GM23248 (cell line): ENCODE measurements at regions not wholly inside any gene's neighbourhood (a gene's known extent, or its start where the extent isn't known, plus 50 kb on each side); places are given as distances from the start of the nearest gene placed in this dataset.

Experiments
- DNase-seq: peaks from one replicate; pipeline ENCODE4 v3.0.0-alpha.2; 2015
- H2AFZ ChIP-seq: fragments of 200-600 bp; sonication (generic); 2 replicates; pipeline ENCODE4 v1.6.1; 2016; ENCODE audit warnings: antibody characterized with exemption
- H3F3A ChIP-seq: fragments of 200-600 bp; sonication (generic); 2 replicates; pipeline ENCODE4 v1.6.1; 2016; ENCODE audit warnings: mild to moderate bottlenecking, antibody characterized with exemption, mixed run types; ENCODE audit not compliant: insufficient read depth
- H3K27ac ChIP-seq: fragments of 200-600 bp; sonication (generic); 2 replicates; pipeline ENCODE4 v1.5.1; 2016; ENCODE audit warnings: mild to moderate bottlenecking
- H3K27me3 ChIP-seq: fragments of 200-600 bp; sonication (generic); replicated peaks from 2 replicates; pipeline ENCODE4 v1.6.1; 2016; ENCODE audit warnings: mild to moderate bottlenecking; ENCODE audit not compliant: insufficient read depth
- H3K36me3 ChIP-seq: fragments of 200-600 bp; sonication (generic); 2 replicates; pipeline ENCODE4 v1.6.1; 2016; ENCODE audit warnings: low read depth, mild to moderate bottlenecking
- H3K4me1 ChIP-seq: fragments of 200-600 bp; sonication (generic); 2 replicates; pipeline ENCODE4 v1.6.1; 2016; ENCODE audit warnings: mild to moderate bottlenecking; ENCODE audit not compliant: insufficient read depth
- H3K4me2 ChIP-seq: fragments of 200-600 bp; sonication (generic); one replicate; pipeline ENCODE4 v1.6.1; 2016; ENCODE audit warnings: mild to moderate bottlenecking; ENCODE audit not compliant: unreplicated experiment
- H3K4me3 ChIP-seq: fragments of 200-600 bp; sonication (generic); 2 replicates; pipeline ENCODE4 v1.5.1; 2016; ENCODE audit warnings: mild to moderate bottlenecking
- H3K79me2 ChIP-seq: fragments of 200-600 bp; sonication (generic); 2 replicates; pipeline ENCODE4 v1.6.1; 2016; ENCODE audit warnings: mild to moderate bottlenecking; ENCODE audit not compliant: insufficient read depth
- H3K9ac ChIP-seq: fragments of 200-600 bp; sonication (generic); 2 replicates; pipeline ENCODE4 v1.6.1; 2016; ENCODE audit warnings: mild to moderate bottlenecking
- H3K9me2 ChIP-seq: fragments of 200-600 bp; sonication (generic); 2 replicates; pipeline ENCODE4 v1.6.1; 2016; ENCODE audit warnings: mixed run types, mild to moderate bottlenecking, moderate library complexity; ENCODE audit not compliant: insufficient read depth
- H3K9me3 ChIP-seq: fragments of 200-600 bp; sonication (generic); one replicate; pipeline ENCODE4 v1.6.1; 2017; ENCODE audit warnings: low read depth
- H4K20me1 ChIP-seq: fragments of 200-600 bp; sonication (generic); 2 replicates; pipeline ENCODE4 v1.6.0; 2016; ENCODE audit not compliant: insufficient read depth
- EZH2 ChIP-seq: fragments of 200-600 bp; sonication (generic); IDR thresholded peaks from 2 replicates; pipeline ENCODE4 v1.6.1; 2018; ENCODE audit warnings: antibody characterized with exemption, mild to moderate bottlenecking; ENCODE audit not compliant: insufficient read depth, poor library complexity, severe bottlenecking
- EZH2phosphoT487 ChIP-seq: fragments of 200-600 bp; sonication (generic); IDR thresholded peaks from 2 replicates; pipeline ENCODE4 v1.6.1; 2018; ENCODE audit warnings: antibody characterized with exemption, moderate library complexity, mild to moderate bottlenecking, low read depth; ENCODE audit not compliant: insufficient read depth
- WGBS, 2 experiments: methylation state at CpG; one replicate each; pipeline ENCODE4 v1.1.6; 2015 to 2017; ENCODE audit warnings: low lambda C conversion rate in 2 of 2, low coverage in 1 of 2; ENCODE audit errors: missing lambda C conversion rate in 2 of 2; 5-methylcytosine and 5-hydroxymethylcytosine counted together
- in situ Hi-C: fragments of 300-500 bp; cut with MboI; formaldehyde crosslinking; loops from 2 replicates; pipeline ENCODE4 v1.15.0; 2020

GRCh38 chr13:42373048-42373812, 101.3 kb downstream of the AKAP11 start:
- H4K20me1 ChIP-seq = no peaks in the 10 kb centered on the region
- TF ChIP-seq EZH2 = no peak
- TF ChIP-seq EZH2phosphoT487 = no peak
- no peaks in the 10 kb centered on the region for H3K9me3 ChIP-seq
- H3K4me2 ChIP-seq = no peak overlapping the region
- no peaks in the 10 kb centered on the region for H3K27me3 ChIP-seq
- no peaks in the 10 kb centered on the region for H3K79me2 ChIP-seq
- no peaks in the 10 kb centered on the region for H3K36me3 ChIP-seq
- H2AFZ ChIP-seq = no peak overlapping the region
- H3K27ac ChIP-seq = no peak overlapping the region
- 52 to 56% methylated on average over 7 of the region's 7 CpGs for WGBS, 2 experiments
- H3K4me3 ChIP-seq = no peak overlapping the region
- no peaks in the 10 kb centered on the region for H3K4me1 ChIP-seq
- in situ Hi-C loops = no loop called here
- H3K9me2 ChIP-seq = no peaks in the 10 kb centered on the region
- no peaks in the 10 kb centered on the region for H3F3A ChIP-seq
- no peak for DNase-seq
- no peak overlapping the region for H3K9ac ChIP-seq

GRCh38 chr13:42375663-42376062, 103.7 kb downstream of the AKAP11 start:
- no peak for DNase-seq
- H3K79me2 ChIP-seq = no peaks in the 10 kb centered on the region

DNA sequence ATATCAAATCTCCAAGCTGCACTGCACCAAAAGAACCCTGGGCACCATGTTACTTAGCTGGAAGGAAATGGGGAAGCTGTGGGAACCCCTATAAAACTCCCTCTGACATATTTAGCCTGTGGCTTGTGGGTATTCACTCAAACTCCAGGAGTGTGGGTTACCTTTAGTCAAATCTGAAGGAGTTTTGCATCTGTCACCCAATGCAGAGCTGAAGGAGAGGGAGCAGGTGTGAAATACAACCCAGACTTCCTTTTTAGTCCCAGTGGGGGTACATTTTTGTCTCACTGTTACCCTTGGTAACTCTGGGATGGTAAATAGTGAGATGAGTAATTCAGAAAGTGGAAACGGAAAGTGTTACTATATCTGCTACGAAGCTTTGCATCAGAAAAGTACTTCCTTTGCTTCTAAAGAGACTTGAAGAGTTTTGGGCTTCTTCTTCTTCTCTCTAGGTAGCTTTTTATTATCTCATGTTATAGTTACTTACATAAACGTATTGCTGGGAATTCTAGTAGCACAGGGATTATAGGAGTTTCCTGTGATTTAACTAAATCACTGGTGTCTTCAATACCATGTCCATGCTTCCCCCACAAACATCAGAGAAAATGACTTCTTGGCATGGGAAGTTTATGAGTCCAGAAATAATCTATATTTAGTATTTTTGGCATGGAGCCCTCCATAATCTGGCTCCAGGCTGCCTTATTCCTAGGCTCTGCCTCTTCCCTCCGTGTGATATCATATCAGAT, 105.9 kb downstream of the AKAP11 start:
- H3K9ac ChIP-seq = no peak overlapping the region
- DNase-seq = no peak
- no peak overlapping the region for H3K27ac ChIP-seq
- no peaks in the 10 kb centered on the region for H3K9me2 ChIP-seq
- no peaks in the 10 kb centered on the region; the same call in 1 of the 2 replicates for H3K27me3 ChIP-seq
- no peaks in the 10 kb centered on the region for H4K20me1 ChIP-seq
- H3K9me3 ChIP-seq = no peaks in the 10 kb centered on the region
- H3F3A ChIP-seq = no peaks in the 10 kb centered on the region
- whole genome bisulfite sequencing, 2 experiments = 28 to 30% methylated on average over 4 of the region's 4 CpGs
- no peaks in the 10 kb centered on the region for H3K79me2 ChIP-seq
- no peak for TF ChIP-seq EZH2phosphoT487
- TF ChIP-seq EZH2 = no peak
- H2AFZ ChIP-seq = no peak overlapping the region
- H3K4me2 ChIP-seq = no peak overlapping the region
- H3K4me1 ChIP-seq = no peaks in the 10 kb centered on the region
- no peak overlapping the region for H3K4me3 ChIP-seq
- no peaks in the 10 kb centered on the region for H3K36me3 ChIP-seq
- in situ Hi-C loops = no loop called here

More at GRCh38 chr13:42375663-42376062, 103.7 kb downstream of the AKAP11 start:
- Histone ChIP-seq H3K27ac (no peak overlapping the region), H3K9ac (no peak overlapping the region), H3K9me2 (no peaks in the 10 kb centered on the region), H2AFZ (no peak overlapping the region), H3K4me3 (no peak overlapping the region), H4K20me1 (no peaks in the 10 kb centered on the region), H3K36me3 (no peaks in the 10 kb centered on the region), H3K9me3 (no peaks in the 10 kb centered on the region), H3K27me3 (no peaks in the 10 kb centered on the region; the same call in 1 of the 2 replicates), H3F3A (no peaks in the 10 kb centered on the region), H3K4me1 (no peaks in the 10 kb centered on the region), H3K4me2 (no peak overlapping the region)
- TF ChIP-seq EZH2 (no peak), EZH2phosphoT487 (no peak)
- in situ Hi-C loops = no loop called here

- Histone ChIP-seq H2AFZ (no peak overlapping the region), H3K4me1 (no peaks in the 10 kb centered on the region), H3K9me2 (no peaks in the 10 kb centered on the region), H3K27me3 (no peaks in the 10 kb centered on the region; the same call in 1 of the 2 replicates), H3K4me3 (no peak overlapping the region), H3K9me3 (no peaks in the 10 kb centered on the region), H3K27ac (no peak overlapping the region), H3F3A (no peaks in the 10 kb centered on the region), H3K79me2 (no peaks in the 10 kb centered on the region), H3K4me2 (no peak overlapping the region), H4K20me1 (no peaks in the 10 kb centered on the region), H3K36me3 (no peaks in the 10 kb centered on the region), H3K9ac (no peak overlapping the region)
- no peak for DNase-seq
- in situ Hi-C loops = no loop called here
- no peak for TF ChIP-seq EZH2
- no peak for TF ChIP-seq EZH2phosphoT487
- WGBS, 2 experiments = 24 to 30% methylated on average over 3 of the region's 3 CpGs
These were observed 106.4 kb downstream of the AKAP11 start for GRCh38 chr13:42378383-42378780.
